SK-N-SH treated with all-trans-retinoic acid at 6 μM for 48 hours (cell line): ENCODE measurements at regions not wholly inside any gene's neighbourhood (a gene's known extent, or its start where the extent isn't known, plus 50 kb on each side); places are given as distances from the start of the nearest gene placed in this dataset.
"Not testable (repeated sequence)": the region's sequence is repeated elsewhere in the genome, so short reads cannot be mapped to it uniquely, and the experiment has no call there.

Source experiments
- CREB5 ChIP-seq: fragments of 250-450 bp; sonication (Bioruptor Pico); IDR thresholded peaks from 2 replicates; pipeline ENCODE4 v1.5.1; 2020; ENCODE audit warnings: low read depth, mild to moderate bottlenecking, moderate library complexity
- CSDC2 ChIP-seq: fragments of 250-450 bp; sonication (Bioruptor Pico); IDR thresholded peaks from 2 replicates; pipeline ENCODE4 v1.5.0; 2020; ENCODE audit warnings: mild to moderate bottlenecking, moderate library complexity
- GLIS3 ChIP-seq: fragments of 250-450 bp; sonication (Bioruptor Pico); IDR thresholded peaks from 2 replicates; pipeline ENCODE4 v1.5.0; 2020; ENCODE audit warnings: mild to moderate bottlenecking, moderate library complexity
- OSR1 ChIP-seq: fragments of 250-450 bp; sonication (Bioruptor Pico); IDR thresholded peaks from 2 replicates; pipeline ENCODE4 v1.8.0; 2022; ENCODE audit warnings: moderate library complexity, mild to moderate bottlenecking, inconsistent platforms
- PATZ1 ChIP-seq: fragments of 250-450 bp; sonication (Bioruptor Pico); IDR thresholded peaks from 2 replicates; pipeline ENCODE4 v1.8.0; 2020; ENCODE audit warnings: mild to moderate bottlenecking, moderate library complexity, borderline replicate concordance
- RARB ChIP-seq: fragments of 250-450 bp; sonication (Bioruptor Pico); IDR thresholded peaks from 2 replicates; pipeline ENCODE4 v1.8.0; 2021; ENCODE audit warnings: mild to moderate bottlenecking, moderate library complexity
- SNAI2 ChIP-seq: fragments of 250-450 bp; sonication (Bioruptor Pico); IDR thresholded peaks from 2 replicates; pipeline ENCODE4 v1.5.0; 2020; ENCODE audit warnings: mild to moderate bottlenecking, moderate library complexity
- TOX ChIP-seq: fragments of 250-450 bp; sonication (Bioruptor Pico); IDR thresholded peaks from 2 replicates; pipeline ENCODE4 v1.8.0; 2021; ENCODE audit warnings: mild to moderate bottlenecking, moderate library complexity, borderline replicate concordance
- ZFP3 ChIP-seq: fragments of 250-450 bp; sonication (Bioruptor Pico); IDR thresholded peaks from 2 replicates; pipeline ENCODE4 v1.5.0; 2020; ENCODE audit warnings: mild to moderate bottlenecking, moderate library complexity
- ZFP30 ChIP-seq: fragments of 450-650 bp; formaldehyde crosslinking; IDR thresholded peaks from 2 replicates; pipeline ENCODE4 v1.5.0; 2022; ENCODE audit warnings: mild to moderate bottlenecking, moderate library complexity
- ZNF70 ChIP-seq: fragments of 450-650 bp; formaldehyde crosslinking; IDR thresholded peaks from 2 replicates; pipeline ENCODE4 v1.5.0; 2020; ENCODE audit warnings: mild to moderate bottlenecking, moderate library complexity
- ZNF8 ChIP-seq: fragments of 450-650 bp; formaldehyde crosslinking; IDR thresholded peaks from 2 replicates; pipeline ENCODE4 v1.5.0; 2020; ENCODE audit warnings: mild to moderate bottlenecking, moderate library complexity

GRCh38 chr7:94797404-94797803 lies 110.0 kb upstream of the PPP1R9A start:
- not testable (repeated sequence) for TF ChIP-seq GLIS3 (CRISPR knock-in tag); OSR1; ZNF8 (CRISPR knock-in tag); ZFP3 (CRISPR knock-in tag); RARB (CRISPR knock-in tag); CSDC2 (CRISPR knock-in tag); ZFP30 (CRISPR knock-in tag); TOX (CRISPR knock-in tag); ZNF70 (CRISPR knock-in tag); PATZ1; SNAI2 (CRISPR knock-in tag); CREB5 (CRISPR knock-in tag)
